Activated T-helper 2 cell treated with anti-CD3 and anti-CD28 coated beads, Interferon-gamma antibody, Interleukin-2, Interleukin-4, amounts not matched to agents 10 μg/mL and 5 μg/mL and 100 μg/mL, durations not matched to agents 14 hours and 24 hours and 36 hours (primary cell): ENCODE measurements at regions not wholly inside any gene's neighbourhood (a gene's known extent, or its start where the extent isn't known, plus 50 kb on each side); places are given as distances from the start of the nearest gene placed in this dataset.

Experiments used
- DNase-seq: peaks from one replicate; pipeline ENCODE4 v3.0.0; 2021; ENCODE audit warnings: low spot score
- H3K27ac Mint-ChIP-seq: one replicate; pipeline ENCODE4 v1.8.0; 2021; ENCODE audit warnings: mixed read lengths
- H3K27me3 Mint-ChIP-seq: one replicate; pipeline ENCODE4 v1.8.0; 2021; ENCODE audit warnings: low read depth, mixed read lengths
- H3K36me3 Mint-ChIP-seq: one replicate; pipeline ENCODE4 v1.8.0; 2021; ENCODE audit warnings: low read depth, mixed read lengths
- H3K4me1 Mint-ChIP-seq: one replicate; pipeline ENCODE4 v1.8.0; 2021; ENCODE audit warnings: low read depth, mixed read lengths
- H3K4me3 Mint-ChIP-seq: one replicate; pipeline ENCODE4 v1.8.0; 2021; ENCODE audit warnings: low read depth, mild to moderate bottlenecking, moderate library complexity, mixed read lengths
- H3K9me3 Mint-ChIP-seq: one replicate; pipeline ENCODE4 v1.8.0; 2021; ENCODE audit warnings: mixed read lengths
- intact Hi-C: fragments of 100-400 bp; cut with micrococcal nuclease; formaldehyde crosslinking; loops from one replicate; pipeline ENCODE4 v1.15.1; 2023

GRCh38 chrX:69311936-69312670 lies 146.8 kb upstream of the PJA1 start:
- Mint-ChIP-seq H3K4me1 (no peaks in the 10 kb centered on the region), H3K27me3 (no peaks in the 10 kb centered on the region), H3K9me3 (no peaks in the 10 kb centered on the region), H3K36me3 (no peaks in the 10 kb centered on the region), H3K4me3 (no peak overlapping the region), H3K27ac (no peak overlapping the region)
- intact Hi-C loops: no loop called here
- DNase-seq: no peak

- H3K27ac Mint-ChIP-seq: no peak overlapping the region
Observed at GRCh38 chrX:69309074-69309792, 144.0 kb upstream of the PJA1 start.

GRCh38 chrX:69307756-69308155 lies 142.5 kb upstream of the PJA1 start:
- Mint-ChIP-seq H3K27ac (no peak overlapping the region), H3K4me3 (no peak overlapping the region), H3K27me3 (peaks cover 5% of the 10 kb centered on the region), H3K36me3 (no peaks in the 10 kb centered on the region), H3K9me3 (no peaks in the 10 kb centered on the region), H3K4me1 (no peaks in the 10 kb centered on the region)
- intact Hi-C loops: no loop called here
- no peak for DNase-seq

More at GRCh38 chrX:69309074-69309792, 144.0 kb upstream of the PJA1 start:
- no peak overlapping the region for H3K4me3 Mint-ChIP-seq
- no peak for DNase-seq
- H3K36me3 Mint-ChIP-seq: no peaks in the 10 kb centered on the region
- no peaks in the 10 kb centered on the region for H3K4me1 Mint-ChIP-seq
- H3K27me3 Mint-ChIP-seq: peaks cover 5% of the 10 kb centered on the region
- H3K9me3 Mint-ChIP-seq: no peaks in the 10 kb centered on the region
- intact Hi-C loops: no loop called here

DNA sequence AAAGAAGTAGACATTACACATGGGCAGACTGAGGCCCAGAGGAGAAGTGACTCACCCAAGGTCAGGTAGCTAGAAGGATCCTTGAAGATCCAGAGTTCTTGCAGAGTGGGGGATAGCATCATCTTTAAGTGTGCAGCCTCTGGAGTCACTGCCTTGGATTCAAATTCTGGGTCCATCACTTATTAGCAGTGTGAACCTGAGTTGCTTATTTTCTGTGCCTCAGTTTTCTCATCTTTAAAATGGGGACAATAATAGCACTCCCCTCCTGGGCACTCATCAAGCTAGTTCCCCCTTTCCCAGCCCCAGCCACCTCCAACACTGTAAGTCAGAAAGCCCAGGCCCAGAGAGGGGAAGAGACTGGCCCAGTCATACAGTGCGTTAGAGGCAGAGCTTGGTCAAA lies 141.8 kb upstream of the PJA1 start:
- Mint-ChIP-seq H3K4me3 (no peak overlapping the region), H3K4me1 (no peaks in the 10 kb centered on the region), H3K27me3 (peaks cover 5% of the 10 kb centered on the region), H3K9me3 (no peaks in the 10 kb centered on the region), H3K27ac (no peak overlapping the region), H3K36me3 (no peaks in the 10 kb centered on the region)
- DNase-seq: no peak
- intact Hi-C loops: no loop called here

- intact Hi-C loops: no loop called here
- H3K4me1 Mint-ChIP-seq: no peaks in the 10 kb centered on the region
Observed at GRCh38 chrX:69306063-69306404, 140.8 kb upstream of the PJA1 start.

DNA sequence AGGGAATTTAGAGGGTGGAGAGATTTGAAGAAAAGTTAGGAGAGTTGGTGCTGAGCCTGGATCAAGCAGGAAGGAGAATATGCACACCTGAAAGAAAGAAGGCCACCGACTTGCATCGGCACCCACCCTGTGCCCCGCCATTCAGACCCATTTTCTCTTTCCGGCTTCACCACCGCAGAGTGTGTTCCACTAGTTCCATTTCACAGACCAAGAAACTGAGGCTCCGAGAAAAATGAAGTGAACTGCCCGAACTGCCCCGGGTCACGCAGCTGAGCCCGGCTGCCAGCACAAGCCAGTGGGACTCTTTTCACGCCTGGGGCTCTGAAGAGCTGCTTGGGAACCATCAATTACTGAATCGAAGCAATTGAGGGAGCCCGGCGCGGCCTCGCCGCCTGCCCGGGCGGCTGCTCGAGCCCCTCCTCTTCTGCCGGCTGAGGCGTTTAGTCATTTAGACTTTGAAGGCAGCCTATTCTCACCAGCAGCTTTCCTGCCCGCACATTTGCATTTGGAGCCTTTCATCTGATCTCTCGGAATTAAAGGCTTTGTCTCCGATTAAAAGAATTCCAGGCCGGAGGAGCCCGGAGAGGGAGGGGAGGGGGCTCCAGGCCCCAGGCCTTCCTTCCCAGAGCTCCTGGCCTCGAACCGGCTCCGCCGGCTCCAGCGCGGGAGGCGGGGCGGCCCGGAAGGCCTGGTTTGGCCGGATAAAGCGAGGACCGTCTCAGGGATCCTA lies 140.2 kb upstream of the PJA1 start:
- Mint-ChIP-seq H3K36me3 (no peaks in the 10 kb centered on the region), H3K27me3 (peaks cover 5% of the 10 kb centered on the region), H3K27ac (no peak overlapping the region), H3K4me1 (no peaks in the 10 kb centered on the region), H3K4me3 (no peak overlapping the region), H3K9me3 (no peaks in the 10 kb centered on the region)
- DNase-seq: no peak
- intact Hi-C loops: no loop called here

More at GRCh38 chrX:69306063-69306404, 140.8 kb upstream of the PJA1 start:
- Mint-ChIP-seq H3K36me3 (no peaks in the 10 kb centered on the region), H3K27me3 (peaks cover 5% of the 10 kb centered on the region), H3K4me3 (no peak overlapping the region), H3K9me3 (no peaks in the 10 kb centered on the region), H3K27ac (no peak overlapping the region)
- DNase-seq: no peak

- no peaks in the 10 kb centered on the region for H3K36me3 Mint-ChIP-seq
Observed at GRCh38 chrX:69303231-69303630, 138.0 kb upstream of the PJA1 start.

DNA sequence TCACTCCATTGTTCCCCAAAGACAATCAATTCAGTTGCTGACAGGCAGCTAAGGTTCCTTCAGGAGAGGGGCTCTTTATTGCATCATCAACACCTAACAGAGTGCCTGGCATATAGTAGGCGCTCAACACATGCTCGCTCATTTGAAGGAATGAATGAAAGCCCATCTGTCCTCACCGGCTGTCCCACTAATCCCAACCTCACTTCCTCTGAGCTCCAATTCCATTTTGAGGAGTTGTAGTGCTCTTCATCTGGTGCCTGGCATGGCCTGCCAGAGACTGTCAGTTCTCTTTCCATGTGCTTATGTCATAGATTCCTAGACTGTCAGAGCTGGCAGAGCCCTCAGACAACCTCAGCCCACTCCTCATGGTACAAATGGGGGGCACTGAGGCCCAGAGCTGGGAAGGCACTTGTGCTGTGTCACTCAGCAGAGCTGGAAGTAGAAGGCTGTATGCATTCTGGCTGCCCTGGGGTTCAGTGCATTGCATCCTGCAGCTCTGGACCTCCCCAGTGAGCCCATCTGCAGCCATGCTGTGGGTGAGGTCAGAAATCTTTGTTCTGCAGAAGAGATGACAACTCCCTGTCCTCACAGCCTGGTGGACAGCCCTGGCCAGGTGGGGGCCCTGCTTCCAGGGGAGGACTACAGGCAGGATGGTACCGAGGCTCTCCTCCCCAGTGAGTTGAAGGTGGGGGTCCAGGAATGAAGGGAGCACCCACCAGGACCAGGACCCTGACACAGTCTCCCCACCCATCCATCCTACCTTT lies 134.9 kb upstream of the PJA1 start:
- intact Hi-C loops: no loop called here
- H3K4me3 Mint-ChIP-seq: no peak overlapping the region
- H3K4me1 Mint-ChIP-seq: no peaks in the 10 kb centered on the region
- H3K27me3 Mint-ChIP-seq: peaks cover under 1% of the 10 kb centered on the region
- no peak overlapping the region for H3K27ac Mint-ChIP-seq
- no peaks in the 10 kb centered on the region for H3K36me3 Mint-ChIP-seq
- no peaks in the 10 kb centered on the region for H3K9me3 Mint-ChIP-seq
- no peak for DNase-seq

More at GRCh38 chrX:69303231-69303630, 138.0 kb upstream of the PJA1 start:
- H3K4me1 Mint-ChIP-seq: no peaks in the 10 kb centered on the region
- no peak for DNase-seq
- H3K4me3 Mint-ChIP-seq: no peak overlapping the region
- no peak overlapping the region for H3K27ac Mint-ChIP-seq
- H3K27me3 Mint-ChIP-seq: peaks cover 5% of the 10 kb centered on the region
- intact Hi-C loops: no loop called here
- no peaks in the 10 kb centered on the region for H3K9me3 Mint-ChIP-seq

- H3K27me3 Mint-ChIP-seq: no peaks in the 10 kb centered on the region
Observed at GRCh38 chrX:69299285-69299684, 134.0 kb upstream of the PJA1 start.

GRCh38 chrX:69298466-69299140 lies 133.3 kb upstream of the PJA1 start:
- H3K27me3 Mint-ChIP-seq: no peaks in the 10 kb centered on the region
- no peaks in the 10 kb centered on the region for H3K9me3 Mint-ChIP-seq
- H3K4me1 Mint-ChIP-seq: no peaks in the 10 kb centered on the region
- intact Hi-C loops: no loop called here
- H3K4me3 Mint-ChIP-seq: no peak overlapping the region
- no peak for DNase-seq
- H3K27ac Mint-ChIP-seq: no peak overlapping the region
- H3K36me3 Mint-ChIP-seq: no peaks in the 10 kb centered on the region

More at GRCh38 chrX:69299285-69299684, 134.0 kb upstream of the PJA1 start:
- Mint-ChIP-seq H3K36me3 (no peaks in the 10 kb centered on the region), H3K4me3 (no peak overlapping the region), H3K4me1 (no peaks in the 10 kb centered on the region), H3K9me3 (no peaks in the 10 kb centered on the region), H3K27ac (no peak overlapping the region)
- no peak for DNase-seq
- intact Hi-C loops: no loop called here

DNA sequence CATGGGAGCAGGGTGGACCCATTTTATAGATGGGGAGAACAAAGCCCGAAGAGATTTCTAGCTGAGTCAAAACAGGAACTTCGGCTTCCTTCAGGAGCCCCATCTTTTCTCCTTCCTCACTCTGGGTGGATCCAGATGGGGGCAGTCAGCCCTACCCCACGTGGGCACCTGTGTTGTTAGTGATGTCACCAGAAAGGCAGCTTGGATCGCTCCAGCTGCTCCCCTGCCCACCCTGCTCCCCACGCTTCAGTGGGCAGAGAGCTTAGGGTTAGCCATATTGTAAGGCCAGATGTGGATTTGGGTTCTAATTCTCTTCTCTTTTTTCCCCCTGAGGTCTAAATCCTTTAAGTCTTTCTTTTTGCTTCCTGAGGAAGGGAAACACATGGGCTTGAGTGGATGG lies 132.3 kb upstream of the PJA1 start:
- H3K9me3 Mint-ChIP-seq: no peaks in the 10 kb centered on the region
- DNase-seq: no peak
- H3K36me3 Mint-ChIP-seq: no peaks in the 10 kb centered on the region
- H3K27me3 Mint-ChIP-seq: no peaks in the 10 kb centered on the region
- no peak overlapping the region for H3K4me3 Mint-ChIP-seq
- H3K4me1 Mint-ChIP-seq: no peaks in the 10 kb centered on the region
- intact Hi-C loops: no loop called here
- no peak overlapping the region for H3K27ac Mint-ChIP-seq
